HG03175 (cell line): ENCODE measurements at regions not wholly inside any gene's neighbourhood (a gene's known extent, or its start where the extent isn't known, plus 50 kb on each side); places are given as distances from the start of the nearest gene placed in this dataset.

ENCODE experiments used
- ATAC-seq: cut with Tn5 transposase; IDR thresholded peaks from one replicate; pipeline ENCODE4 v1.9.1; 2021; ENCODE audit warnings: mild to moderate bottlenecking, moderate library complexity; ENCODE audit not compliant: unreplicated experiment

- no peak for ATAC-seq
Measured at GRCh38 chr3:30945291-30945690, 50.8 kb upstream of the GADL1 start.

- no peak for ATAC-seq
Measured at GRCh38 chr3:30948426-30948825, 54.0 kb upstream of the GADL1 start.

- no peak for ATAC-seq
Measured at GRCh38 chr3:30951826-30952225, 57.4 kb upstream of the GADL1 start.

GRCh38 chr3:30952786-30953185 is 58.3 kb upstream of the GADL1 start:
- no peak for ATAC-seq

- no peak for ATAC-seq
Measured at GRCh38 chr3:30954426-30954825, 60.0 kb upstream of the GADL1 start.

GRCh38 chr3:30962084-30962483 is 67.6 kb upstream of the GADL1 start:
- no peak for ATAC-seq

GRCh38 chr3:30962493-30962892 is 68.0 kb upstream of the GADL1 start:
- no peak for ATAC-seq

- no peak for ATAC-seq
Measured at GRCh38 chr3:30963223-30963722, 68.8 kb upstream of the GADL1 start.

- peak; percentile 95 for ATAC-seq
Measured at GRCh38 chr3:30964612-30965011, 70.2 kb upstream of the GADL1 start.

- no peak for ATAC-seq
Measured at GRCh38 chr3:30966896-30967295, 72.4 kb upstream of the GADL1 start.

- no peak for ATAC-seq
Measured at GRCh38 chr3:30970183-30970582, 75.7 kb upstream of the GADL1 start.

- no peak for ATAC-seq
Measured at GRCh38 chr3:30972449-30972848, 78.0 kb upstream of the GADL1 start.

- no peak for ATAC-seq
Measured at GRCh38 chr3:30974071-30974470, 79.6 kb upstream of the GADL1 start.

- peak; percentile 31 for ATAC-seq
Measured at GRCh38 chr3:30977592-30977991, 83.1 kb upstream of the GADL1 start.

- no peak for ATAC-seq
Measured at GRCh38 chr3:30980993-30981392, 86.5 kb upstream of the GADL1 start.

GRCh38 chr3:30982416-30983075 is 88.1 kb upstream of the GADL1 start:
- ATAC-seq = no peak

GRCh38 chr3:30984855-30985749 is 90.6 kb upstream of the GADL1 start:
- ATAC-seq = peak; percentile 72

- no peak for ATAC-seq
Measured at GRCh38 chr3:30986551-30986950, 92.1 kb upstream of the GADL1 start.

GRCh38 chr3:30988769-30989168 is 94.3 kb upstream of the GADL1 start:
- no peak for ATAC-seq

GRCh38 chr3:30989276-30990030 is 95.0 kb upstream of the GADL1 start:
- ATAC-seq = no peak

- no peak for ATAC-seq
Measured at GRCh38 chr3:30996467-30996866, 102.0 kb upstream of the GADL1 start.
